ENCODE measurements at regions not wholly inside any gene's neighbourhood (a gene's known extent, or its start where the extent isn't known, plus 50 kb on each side); places are given as distances from the start of the nearest gene placed in this dataset.

DNA sequence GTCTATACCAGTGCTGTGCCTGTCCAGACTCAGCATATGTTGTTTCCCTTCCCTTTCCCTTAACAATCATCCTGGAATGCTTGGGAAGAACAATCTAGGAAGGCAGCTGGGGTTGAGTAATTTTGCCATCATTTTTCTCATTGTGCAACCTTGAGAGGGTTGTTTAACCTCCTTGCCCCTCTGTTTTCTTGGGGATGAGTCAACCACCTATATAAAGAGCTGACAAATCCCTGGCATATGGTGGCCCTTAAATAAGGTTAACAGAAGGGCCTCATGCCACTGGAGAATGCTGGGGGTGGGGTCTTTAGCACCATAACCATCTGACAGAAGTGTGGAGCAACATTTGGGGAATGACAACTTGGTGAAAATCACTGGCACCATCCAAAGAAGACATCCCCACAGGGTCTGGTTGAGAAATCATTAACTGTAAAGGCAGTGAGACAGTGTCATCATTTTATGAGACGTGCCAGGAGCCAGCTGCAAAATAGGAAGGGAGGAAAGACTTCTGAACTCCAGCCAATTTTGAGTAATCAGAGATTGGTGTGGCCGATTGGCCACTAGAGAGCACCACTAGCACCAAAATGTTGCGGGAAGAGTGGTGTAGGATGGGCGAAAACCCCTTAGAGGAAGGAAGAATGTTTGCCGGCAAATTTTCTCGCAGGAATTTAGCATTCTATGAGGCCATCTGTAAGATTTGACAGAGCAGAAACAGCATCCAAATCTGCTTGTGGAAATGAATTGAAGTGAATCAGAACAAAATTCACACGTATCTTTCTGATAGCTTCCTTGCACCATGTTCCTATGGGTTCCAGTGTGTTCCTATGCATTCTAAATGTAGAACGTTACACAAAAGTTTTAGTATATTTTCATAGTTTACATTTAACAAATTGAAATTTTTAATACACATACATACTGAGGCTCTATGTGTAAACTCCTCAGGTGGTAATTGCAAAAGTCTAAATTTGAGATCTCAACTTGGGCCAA lies 113.8 kb downstream of the MSX2 start:
- DNase-seq (ENCODE audit: low spot score): peak; percentile 47

DNA sequence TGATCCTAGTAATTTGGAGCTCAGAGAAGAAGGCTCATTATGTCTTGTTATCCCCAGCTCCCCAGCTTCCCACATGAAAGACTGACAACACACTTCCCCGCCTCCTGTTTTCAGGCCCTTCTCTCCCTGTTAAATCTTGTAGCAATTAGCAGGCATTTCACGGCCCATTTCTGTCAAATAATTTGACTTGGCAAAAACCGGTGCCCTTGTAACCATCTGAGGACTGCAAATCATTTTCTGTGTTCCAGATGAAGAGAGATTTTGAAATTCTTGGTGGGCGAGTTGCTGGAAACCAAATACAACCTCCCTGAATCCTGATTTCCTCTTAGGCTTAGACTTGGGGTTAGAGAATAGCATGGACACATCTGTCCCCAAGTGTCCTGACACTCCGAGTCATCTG lies 109.7 kb downstream of the MSX2 start:
- DNase-seq (ENCODE audit: low spot score): no peak

DNA sequence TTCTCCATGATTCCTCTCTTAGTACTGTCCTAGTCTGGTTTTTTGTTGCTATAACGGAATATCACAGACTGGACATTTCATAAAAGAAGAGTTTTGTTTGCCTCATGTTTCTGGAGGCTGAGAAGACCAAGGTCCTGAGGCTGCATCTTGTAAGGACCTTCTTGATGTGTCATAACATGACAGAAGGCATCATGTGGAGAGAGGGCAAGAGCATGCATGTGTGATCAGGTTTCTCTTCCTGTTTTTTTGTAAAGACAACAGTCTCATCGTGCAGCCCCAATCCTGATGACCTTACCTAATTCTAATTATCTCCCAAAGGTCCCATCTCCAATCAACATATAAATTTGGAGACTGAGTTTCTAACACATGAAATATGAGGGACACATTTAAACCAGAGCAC lies 108.4 kb downstream of the MSX2 start:
- DNase-seq (ENCODE audit: low spot score): no peak

DNA sequence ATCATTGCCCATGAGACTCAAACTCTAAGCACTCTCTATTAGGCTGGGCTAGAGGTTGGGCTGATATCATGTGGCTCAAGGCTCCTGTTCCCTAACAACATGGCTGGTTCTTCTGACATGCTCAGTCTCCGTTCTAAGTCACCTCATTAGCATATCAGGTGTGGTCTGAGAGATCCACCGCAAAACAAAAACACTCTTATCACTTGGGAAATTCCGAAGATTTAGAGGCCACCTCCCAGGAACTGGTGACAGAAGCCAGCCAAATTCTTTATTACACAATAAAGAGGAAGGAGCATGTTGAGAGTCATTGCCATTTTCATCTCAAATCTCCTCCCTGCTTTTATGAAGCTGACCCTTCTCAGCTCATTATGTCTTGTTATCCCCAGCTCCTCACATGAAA lies 107.6 kb downstream of the MSX2 start:
- no peak for DNase-seq (ENCODE audit: low spot score)

DNA sequence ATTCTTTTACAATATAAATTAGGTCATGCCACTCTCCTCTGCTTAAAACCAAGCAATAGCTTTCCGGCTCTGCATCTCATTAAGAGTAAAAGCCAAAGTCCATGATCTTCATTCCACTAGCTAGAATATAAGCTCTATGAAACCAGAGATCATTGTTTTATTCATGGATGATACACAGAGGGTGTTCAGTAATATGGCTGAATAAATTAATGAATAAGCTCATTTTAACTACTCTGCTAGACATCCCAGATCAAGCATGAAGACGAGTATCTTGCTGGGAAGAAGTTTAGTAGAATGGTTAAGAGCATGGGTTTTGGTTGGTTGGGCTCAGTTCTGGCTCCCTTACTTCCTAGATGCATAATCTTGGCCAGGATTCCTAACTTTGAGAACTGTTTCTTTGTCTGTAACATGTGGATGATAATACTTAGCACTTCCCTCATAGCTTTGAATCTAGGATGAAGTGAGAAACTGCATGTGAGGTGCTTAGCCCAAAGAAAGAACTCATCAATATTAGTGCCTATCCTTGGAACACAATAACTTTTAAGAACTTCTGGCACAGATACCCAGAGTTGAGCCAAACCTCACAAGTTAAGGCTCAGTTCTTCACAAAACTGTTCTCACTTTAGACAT lies 106.8 kb downstream of the MSX2 start:
- DNase-seq (ENCODE audit: low spot score): no peak

DNA sequence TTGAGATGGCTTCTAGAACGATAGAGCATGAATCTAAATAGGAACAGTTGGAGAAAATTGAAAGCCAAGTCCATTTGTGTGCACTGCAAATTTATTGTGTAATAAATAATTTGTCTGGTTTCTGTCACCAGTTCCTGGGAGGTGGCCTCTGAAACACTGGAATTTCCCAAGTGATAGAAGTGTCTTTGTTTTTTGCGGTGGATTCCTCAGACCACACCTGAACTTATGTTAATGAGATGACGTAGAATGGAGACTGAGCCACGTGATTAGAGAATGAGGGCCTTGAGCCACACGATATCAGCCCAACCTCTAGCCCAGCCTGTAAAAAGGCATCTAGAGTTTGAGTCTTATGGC lies 105.1 kb downstream of the MSX2 start:
- no peak for DNase-seq (ENCODE audit: low spot score)

DNA sequence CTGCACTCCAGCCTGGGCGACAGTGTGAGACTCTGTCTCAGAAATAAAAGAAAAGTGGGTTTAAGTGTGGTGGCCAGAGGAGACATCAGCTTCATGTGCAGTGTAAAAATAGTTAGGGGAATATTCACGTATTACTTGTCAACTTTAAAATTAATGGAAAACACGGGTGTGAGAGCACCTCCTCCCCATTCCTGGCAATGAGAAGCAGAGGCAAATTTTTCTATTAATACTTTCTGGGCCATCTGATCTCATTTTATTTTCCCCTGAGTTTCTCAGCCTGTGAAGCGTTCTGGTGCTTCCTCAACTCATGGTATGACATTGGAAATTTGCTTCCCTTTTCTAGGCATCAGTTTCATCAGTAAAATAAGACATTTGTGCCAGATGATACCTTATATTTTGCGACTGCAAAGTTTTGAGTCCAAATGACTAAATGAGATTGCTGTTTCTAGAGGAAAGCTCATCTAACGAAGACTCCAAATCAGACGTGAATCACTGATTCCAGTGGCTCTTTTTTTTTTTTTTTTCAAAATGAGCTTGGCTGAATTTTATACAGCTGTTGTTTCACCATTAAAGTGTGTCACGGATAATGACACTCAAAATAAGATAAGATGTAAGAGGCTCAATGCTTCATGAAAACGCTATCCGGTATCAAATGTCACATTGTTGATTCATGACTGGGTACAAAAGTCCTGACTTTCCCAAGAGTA lies 104.6 kb downstream of the MSX2 start:
- DNase-seq (ENCODE audit: low spot score): no peak

DNA sequence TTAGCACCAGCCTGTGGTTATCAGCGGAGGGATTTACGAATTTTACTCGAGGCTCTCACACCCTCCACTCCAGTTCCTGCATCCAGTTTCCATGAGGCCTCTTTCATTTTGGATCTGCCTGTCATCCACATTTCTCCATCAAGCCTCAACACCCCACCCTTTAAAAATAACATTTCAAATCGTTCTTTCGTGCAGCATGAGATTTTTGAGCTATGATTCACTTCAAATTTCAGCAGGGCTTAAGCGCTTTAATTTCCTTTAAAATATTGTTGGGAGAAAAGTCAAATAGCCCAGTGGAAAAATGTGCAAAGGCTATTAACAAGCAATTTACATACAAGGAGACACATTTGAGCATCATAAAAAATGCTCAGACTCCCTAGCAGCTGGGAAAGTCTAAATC lies 103.2 kb downstream of the MSX2 start:
- no peak for DNase-seq (ENCODE audit: low spot score)

DNA sequence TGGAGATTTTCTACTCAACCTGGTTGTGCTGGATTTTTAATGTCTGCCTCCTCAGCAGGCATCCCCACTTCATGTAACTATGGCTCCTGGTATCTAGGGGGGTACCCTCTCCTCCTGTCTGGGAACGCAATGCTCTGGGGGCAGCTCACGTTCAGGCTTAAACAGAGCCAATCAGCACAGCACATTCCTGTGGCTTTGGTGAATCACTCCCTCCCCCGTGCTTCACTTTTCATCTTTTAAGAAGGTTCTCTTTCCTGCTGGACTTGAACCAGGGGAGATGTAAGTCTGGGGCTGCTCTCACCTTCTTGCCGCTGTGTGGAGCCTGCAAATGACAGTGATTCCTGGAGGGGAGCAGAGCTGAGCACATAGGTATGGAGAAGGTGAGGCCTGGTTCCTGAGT lies 101.2 kb downstream of the MSX2 start:
- no peak for DNase-seq (ENCODE audit: low spot score)

DNA sequence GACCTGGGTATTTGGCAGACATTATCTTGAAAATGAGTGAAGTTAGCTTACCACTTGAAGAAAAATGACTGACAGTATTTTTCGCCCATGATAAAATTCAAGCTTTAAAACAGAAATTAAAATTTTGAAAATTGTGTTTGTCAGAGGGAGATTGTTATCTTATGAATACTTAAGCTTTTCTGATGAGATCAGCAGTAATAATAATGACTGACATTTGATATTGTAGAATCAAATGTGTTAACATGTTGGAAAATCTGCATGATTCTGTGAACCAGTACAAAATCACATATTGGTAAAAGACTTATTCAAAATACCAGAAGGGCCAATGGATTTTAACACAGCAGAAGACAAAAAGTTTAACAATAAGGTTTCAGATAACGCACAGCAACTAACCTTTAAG lies 94.0 kb downstream of the MSX2 start:
- DNase-seq (ENCODE audit: low spot score): no peak

DNA sequence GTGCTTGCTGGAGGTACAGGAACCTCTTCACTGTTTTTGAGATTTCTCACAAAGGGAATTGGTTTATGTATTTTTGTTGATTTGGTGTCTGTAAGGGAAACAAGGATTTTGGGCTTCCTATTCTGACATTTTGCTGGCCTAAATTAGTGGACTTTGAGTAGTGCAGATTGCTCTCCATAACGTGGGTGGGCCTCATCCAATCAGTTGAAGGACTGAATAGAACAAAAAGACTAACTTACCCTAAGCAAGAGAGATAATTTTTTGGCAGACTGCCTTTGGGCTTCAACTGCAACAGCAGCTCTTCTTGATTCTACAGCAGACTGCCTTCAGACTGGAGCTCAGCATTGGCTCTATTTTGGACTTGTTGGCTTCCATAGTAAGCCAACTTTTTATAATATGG lies 93.2 kb downstream of the MSX2 start:
- DNase-seq (ENCODE audit: low spot score): no peak

DNA sequence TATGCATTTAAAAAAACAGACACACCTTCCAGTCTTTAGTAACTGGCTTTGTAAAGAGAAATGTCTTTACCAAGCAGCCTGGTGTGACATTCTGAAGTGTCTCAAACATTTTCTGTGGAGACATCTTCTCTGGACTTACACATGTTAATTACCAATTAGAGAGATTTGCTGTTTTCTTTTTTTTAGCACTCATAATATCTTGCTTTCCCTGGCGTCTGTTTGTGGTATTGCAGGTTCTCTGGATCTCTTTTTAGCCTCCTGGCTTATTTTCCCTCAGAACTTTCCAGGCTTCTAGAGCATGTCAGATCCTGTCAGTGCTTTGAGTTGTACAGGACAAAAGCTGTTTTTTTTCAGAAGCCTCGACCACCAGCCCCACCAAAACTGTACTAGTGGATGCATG lies 92.5 kb downstream of the MSX2 start:
- no peak for DNase-seq (ENCODE audit: low spot score)

DNA sequence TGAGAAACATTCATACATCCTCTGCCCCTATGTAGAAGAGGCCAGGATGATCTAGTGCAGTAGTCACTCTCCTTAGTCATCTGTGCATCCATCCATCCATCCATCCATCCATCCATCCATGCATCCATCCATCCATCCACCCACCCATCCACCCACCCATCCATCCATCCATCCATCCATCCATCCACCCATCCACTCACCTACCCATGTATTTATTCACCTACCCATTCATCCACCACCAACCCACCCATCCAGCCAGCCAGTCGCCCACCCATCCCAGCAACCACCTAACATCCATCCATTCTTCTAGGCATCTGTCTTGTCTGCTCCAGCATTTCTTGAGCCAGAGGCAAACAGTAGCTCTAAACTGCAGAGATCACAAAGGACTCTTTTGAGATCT lies 87.1 kb downstream of the MSX2 start:
- no peak for DNase-seq (ENCODE audit: low spot score)

DNA sequence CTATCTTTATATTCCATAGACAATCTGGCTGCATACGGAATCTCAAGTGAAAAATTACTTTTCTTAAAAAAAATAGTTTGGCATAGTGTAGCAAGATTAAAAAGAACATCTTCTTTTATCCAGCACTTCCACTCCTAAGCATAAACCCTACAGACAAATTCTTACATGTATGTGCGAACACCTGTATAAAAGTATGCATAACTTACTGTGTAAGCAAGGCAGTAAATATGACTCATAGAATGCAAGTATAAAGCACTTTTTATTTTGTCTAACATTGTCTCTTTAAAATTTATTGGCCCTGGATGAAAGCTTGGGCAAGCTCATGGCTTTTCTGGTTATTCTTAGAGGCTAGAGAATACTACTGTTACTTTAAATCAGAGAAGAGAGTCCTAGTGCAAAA lies 86.4 kb downstream of the MSX2 start:
- DNase-seq (ENCODE audit: low spot score): no peak

DNA sequence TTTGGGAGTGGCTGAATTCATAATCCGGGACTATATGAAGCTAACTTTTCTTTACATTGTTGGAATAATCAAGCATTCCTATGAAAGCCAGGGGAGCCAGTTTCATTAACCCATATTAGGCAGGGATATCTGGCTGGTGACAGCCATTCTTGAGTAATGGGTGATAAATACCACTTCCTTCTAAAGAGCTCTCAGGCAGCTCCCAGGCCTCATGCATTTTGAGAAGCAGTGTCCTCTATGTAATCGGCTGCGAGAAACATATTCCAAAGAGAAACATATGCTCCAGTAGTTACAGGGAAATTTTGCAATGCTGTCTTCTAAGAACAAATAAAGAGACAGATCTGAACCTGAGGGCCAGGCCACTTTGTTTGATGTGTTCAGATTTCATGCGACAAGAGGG lies 83.1 kb downstream of the MSX2 start:
- DNase-seq (ENCODE audit: low spot score): no peak

DNA sequence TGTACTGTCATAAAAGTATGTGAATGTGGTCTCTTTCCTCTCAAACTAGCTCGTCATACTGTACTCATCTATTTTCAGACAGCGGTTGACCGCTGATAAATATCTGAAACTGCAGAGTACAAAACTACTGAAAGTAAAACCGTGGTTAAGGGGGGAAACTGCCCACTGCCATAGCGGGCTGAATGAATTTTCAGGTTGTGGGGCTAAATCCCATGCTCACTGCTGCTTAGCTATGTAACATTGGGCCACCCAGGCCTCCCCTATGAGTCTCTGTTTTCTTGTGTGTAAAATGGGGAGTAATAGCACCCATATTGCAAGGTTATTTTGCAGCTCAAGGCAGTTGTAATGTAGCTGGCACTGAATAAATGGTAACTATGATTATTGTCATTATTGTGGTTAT lies 82.3 kb downstream of the MSX2 start:
- DNase-seq (ENCODE audit: low spot score): no peak

DNA sequence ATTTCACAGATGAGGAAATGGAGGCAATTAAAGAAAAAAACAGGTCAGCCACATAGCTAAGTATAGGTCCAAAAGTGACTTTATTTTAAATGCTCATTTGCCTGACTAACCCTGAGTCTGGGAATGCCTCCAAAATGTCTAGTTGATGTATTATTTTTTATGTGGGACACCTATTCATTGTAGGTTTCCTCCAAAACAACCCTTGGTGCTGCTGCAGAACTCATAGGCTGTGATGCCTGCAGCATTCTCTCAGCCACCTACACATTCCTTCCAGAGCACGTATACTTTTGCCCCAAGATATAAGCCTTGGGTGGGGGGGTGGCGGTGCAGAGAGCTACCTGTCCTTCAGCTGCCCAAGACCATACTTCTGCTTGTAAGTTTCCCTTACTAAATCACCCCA lies 77.4 kb downstream of the MSX2 start:
- DNase-seq (ENCODE audit: low spot score): no peak

DNA sequence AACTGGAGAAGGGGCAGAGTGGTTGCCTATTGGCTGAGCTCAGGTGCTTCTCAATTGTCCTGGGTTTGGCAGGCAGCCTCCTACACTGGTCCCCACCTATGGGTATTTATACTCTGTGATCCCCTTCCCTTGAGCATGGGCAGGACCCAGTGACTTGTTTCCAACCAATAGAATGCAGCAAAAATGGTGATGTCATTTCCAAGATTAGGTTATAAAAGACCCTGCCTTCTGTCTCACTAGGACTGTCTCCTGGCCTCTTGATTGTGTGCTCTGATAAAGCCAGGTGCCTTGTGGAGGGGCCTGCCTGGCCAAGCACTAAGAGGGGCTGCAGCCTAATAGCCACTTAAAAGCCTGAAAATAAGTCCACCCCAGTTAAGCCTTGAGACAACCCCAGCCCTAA lies 76.1 kb downstream of the MSX2 start:
- no peak for DNase-seq (ENCODE audit: low spot score)

DNA sequence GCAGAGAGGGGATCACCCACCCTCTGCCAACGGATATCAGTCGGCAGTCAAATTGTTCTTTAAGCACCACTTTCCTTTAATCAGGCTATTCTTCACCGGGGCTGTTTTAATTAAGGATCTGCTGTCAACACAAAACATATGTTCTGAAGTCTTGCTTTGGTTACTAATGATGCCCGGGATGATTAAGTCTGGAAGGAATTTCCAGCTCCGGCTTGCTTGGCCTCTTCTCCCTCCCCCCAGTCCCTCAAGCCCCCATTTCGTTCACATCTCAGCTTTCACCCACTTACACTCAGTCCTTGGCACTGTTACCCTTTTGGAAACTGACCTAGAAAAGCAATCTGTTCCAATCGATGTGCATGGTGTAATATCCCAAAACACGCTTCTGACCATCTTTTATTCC lies 74.7 kb downstream of the MSX2 start:
- no peak for DNase-seq (ENCODE audit: low spot score)

DNA sequence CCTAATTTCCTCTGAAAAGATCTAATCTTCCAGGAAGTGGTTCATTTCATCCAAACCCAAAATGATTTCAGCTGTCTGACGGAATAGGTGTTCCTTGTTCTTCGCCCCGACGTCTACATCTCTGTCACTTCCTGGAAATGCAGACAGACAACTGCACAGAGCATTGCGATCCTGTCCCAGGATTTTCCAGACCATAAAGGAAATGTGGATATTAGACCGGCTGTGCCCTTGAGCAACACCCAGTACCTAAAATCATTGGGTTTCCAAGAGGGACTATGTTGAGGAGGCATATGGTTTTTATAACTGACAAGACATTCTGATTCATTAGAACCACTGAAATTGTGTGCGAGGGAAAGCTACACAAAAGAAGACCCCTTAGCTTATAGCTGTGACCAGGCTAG lies 74.2 kb downstream of the MSX2 start:
- no peak for DNase-seq (ENCODE audit: low spot score)

DNA sequence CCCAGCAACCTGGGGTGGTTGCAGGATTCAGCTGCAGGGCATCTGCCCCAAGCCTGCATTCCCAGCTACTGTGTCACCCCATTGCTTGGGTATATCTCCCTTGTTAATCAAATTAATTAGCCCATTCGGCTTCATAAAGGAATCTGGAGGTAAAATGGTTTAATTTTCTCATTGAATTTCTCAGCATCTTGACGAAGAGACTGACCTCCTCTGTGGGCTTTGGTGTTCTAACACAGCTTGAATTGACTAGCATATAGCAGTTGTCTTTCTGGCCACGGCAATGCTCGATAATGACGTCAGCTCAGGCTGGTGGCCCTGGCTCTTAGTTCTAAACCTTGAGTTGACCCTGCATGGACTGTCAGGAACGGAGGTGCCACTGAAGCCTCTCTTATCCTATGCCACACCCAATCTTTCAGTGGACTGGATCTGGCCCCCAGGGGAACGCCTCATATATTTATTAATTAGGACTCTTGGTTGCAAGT lies 72.4 kb downstream of the MSX2 start:
- no peak for DNase-seq (ENCODE audit: low spot score)

DNA sequence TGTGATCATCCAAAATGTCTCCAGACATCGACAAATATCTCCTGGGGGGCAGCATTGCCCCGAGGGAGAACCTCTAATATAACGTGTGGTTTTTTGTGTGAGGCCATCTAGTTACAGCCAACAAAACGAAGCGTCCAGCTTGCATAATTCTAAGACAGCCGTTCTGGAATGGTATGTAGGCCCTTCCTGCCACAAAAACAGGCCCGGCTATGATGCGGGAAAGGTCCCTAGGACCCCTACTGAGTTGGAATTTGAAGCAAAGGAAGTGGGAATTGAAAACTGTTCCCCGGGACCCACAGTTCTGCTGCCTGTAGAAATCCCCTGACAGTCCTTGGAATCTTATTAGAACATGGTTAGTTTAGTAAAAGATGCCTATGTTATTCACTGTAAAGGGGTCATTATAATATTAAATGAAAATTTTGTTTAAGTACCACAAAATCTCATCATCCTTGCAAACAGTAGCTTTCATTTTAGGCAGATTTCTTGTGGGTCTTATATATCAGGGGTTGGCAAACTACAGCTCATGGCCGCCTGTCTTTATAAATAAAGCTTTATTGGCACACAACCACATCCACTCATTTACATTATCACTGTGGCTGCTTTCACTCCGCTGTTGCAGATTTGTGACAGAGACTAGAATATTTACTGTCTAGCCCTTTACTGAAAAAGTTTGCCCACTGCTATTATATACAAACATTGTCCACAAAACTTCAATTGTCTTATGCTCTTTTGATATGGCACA lies 70.7 kb downstream of the MSX2 start:
- no peak for DNase-seq (ENCODE audit: low spot score)
